GM12878 (cell line): ENCODE measurements at regions not wholly inside any gene's neighbourhood (a gene's known extent, or its start where the extent isn't known, plus 50 kb on each side); places are given as distances from the start of the nearest gene placed in this dataset.

Experiments used
- ATAC-seq: fragments of 200-7000 bp; cut with Tn5 transposase; 3 replicates; pipeline ENCODE4 v1.9.1; 2020; ENCODE audit warnings: mild to moderate bottlenecking, moderate library complexity
- BruUV-seq: library from RNA; stranded (reverse); fragments of 400-500 nt; replicated peaks from 2 replicates; lab custom pipeline; 2021; lab: Mats Ljungman, UMichigan
- CTCF ChIA-PET: fragments of 300-600 bp; sonication (Branson Sonifier 250); formaldehyde crosslinking; extraction: SDS; loops from one replicate; lab custom pipeline; 2021; ENCODE audit warnings: inconsistent platforms; lab: Yijun Ruan, JAX
- POLR2A ChIA-PET: fragments of 350-600 bp; formaldehyde crosslinking; extraction: SDS; loops from one replicate; lab custom pipeline; 2021; ENCODE audit warnings: inconsistent platforms; lab: Charles Lee
- RAD21 ChIA-PET: fragments of 300-600 bp; sonication (Branson Sonifier 250); formaldehyde crosslinking; loops from one replicate; lab custom pipeline; 2023; ENCODE audit warnings: antibody characterized with exemption; ENCODE audit not compliant: unreplicated experiment; lab: Charles Lee
- SMC1A ChIA-PET: fragments of 300-600 bp; sonication (Branson Sonifier 250); formaldehyde crosslinking; loops from one replicate; lab custom pipeline; 2023; ENCODE audit not compliant: unreplicated experiment, uncharacterized antibody; lab: Charles Lee
- DNase-seq: peaks from one replicate; pipeline ENCODE4 v3.0.0-alpha.2; 2011; ENCODE audit warnings: low read depth, low spot score
- FAIRE-seq: peaks from 3 replicates; lab custom pipeline; 2011; peaks lifted over from hg19 to GRCh38; lab: Jason Lieb, UNC
- H2AFZ ChIP-seq: 2 replicates; pipeline ENCODE4 v1.6.0; 2011; ENCODE audit warnings: low read depth, low read length, control low read depth; ENCODE audit not compliant: control insufficient read depth
- H3K27ac ChIP-seq: 2 replicates; pipeline ENCODE4 v1.5.1; 2011; ENCODE audit warnings: control low read depth; ENCODE audit not compliant: control insufficient read depth, insufficient read depth
- H3K27me3 ChIP-seq, 2 experiments: replicated peaks in 1 of 2; 2 replicates each; pipeline versions ENCODE4 v1.6.0 to v1.6.1; 2011; ENCODE audit warnings: low read length in 1 of 2; ENCODE audit not compliant: control insufficient read depth in 2 of 2, insufficient read depth in 2 of 2
- H3K36me3 ChIP-seq, 2 experiments: 2 replicates each; pipeline ENCODE4 v1.5.1; 2011; ENCODE audit warnings: low read length in 1 of 2; ENCODE audit not compliant: control insufficient read depth in 2 of 2, insufficient read depth in 2 of 2
- H3K4me1 ChIP-seq: 2 replicates; pipeline ENCODE4 v1.6.1; 2011; ENCODE audit warnings: mild to moderate bottlenecking, low read length, moderate library complexity, mixed read lengths; ENCODE audit not compliant: control insufficient read depth, insufficient read depth
- H3K4me2 ChIP-seq: 2 replicates; pipeline ENCODE4 v1.6.0; 2011; ENCODE audit warnings: control low read depth; ENCODE audit not compliant: control insufficient read depth, insufficient read depth
- H3K4me3 ChIP-seq: fragments of 200-600 bp; sonication (generic); 2 replicates; pipeline ENCODE4 v1.5.1; 2016
- H3K79me2 ChIP-seq: 2 replicates; pipeline ENCODE4 v1.6.0; 2011; ENCODE audit warnings: low read length; ENCODE audit not compliant: control insufficient read depth, insufficient read depth
- H3K9ac ChIP-seq: 2 replicates; pipeline ENCODE4 v1.8.0; 2011; ENCODE audit warnings: low read length, control low read depth, mixed read lengths; ENCODE audit not compliant: control insufficient read depth, insufficient read depth
- H3K9me3 ChIP-seq: replicated peaks from 3 replicates; pipeline ENCODE4 v1.5.1; 2011; ENCODE audit warnings: mild to moderate bottlenecking, low read length; ENCODE audit not compliant: control insufficient read depth, insufficient read depth
- H4K20me1 ChIP-seq: 2 replicates; pipeline ENCODE4 v1.6.0; 2011; ENCODE audit not compliant: control insufficient read depth, insufficient read depth
- CBX3 ChIP-seq: fragments of 200-600 bp; sonication (generic); IDR thresholded peaks from 2 replicates; pipeline ENCODE4 v1.6.1; 2016; ENCODE audit warnings: low read depth, borderline replicate concordance
- CUX1 ChIP-seq: IDR thresholded peaks from 2 replicates; pipeline ENCODE4 v1.6.1; 2012; ENCODE audit warnings: improper control_type of control experiment, low read depth, low read length; ENCODE audit not compliant: insufficient replicate concordance
- GABPA ChIP-seq: IDR thresholded peaks from 2 replicates; pipeline ENCODE4 v1.6.1; 2014; ENCODE audit warnings: antibody characterized with exemption, low read depth, mild to moderate bottlenecking, inconsistent platforms
- HDAC2 ChIP-seq: fragments of 200-600 bp; sonication (generic); IDR thresholded peaks from 2 replicates; pipeline ENCODE4 v1.6.1; 2017
- IRF4 ChIP-seq: IDR thresholded peaks from 2 replicates; pipeline ENCODE4 v1.6.1; 2011; ENCODE audit warnings: low read depth, low read length
- JUNB ChIP-seq: IDR thresholded peaks from 2 replicates; pipeline ENCODE4 v1.6.1; 2016; ENCODE audit warnings: antibody characterized with exemption, mild to moderate bottlenecking
- MYC ChIP-seq: IDR thresholded peaks from 2 replicates; pipeline ENCODE4 v1.6.1; 2011; ENCODE audit warnings: mild to moderate bottlenecking, low read length, moderate library complexity, inconsistent platforms; ENCODE audit not compliant: insufficient read depth, insufficient replicate concordance, insufficient read length, severe bottlenecking
- PAX5 ChIP-seq: IDR thresholded peaks from 2 replicates; pipeline ENCODE4 v1.6.1; 2011; ENCODE audit warnings: low read depth, low read length, borderline replicate concordance
- POLR2A ChIP-seq: IDR thresholded peaks from 2 replicates; pipeline ENCODE4 v1.6.1; 2011; ENCODE audit warnings: low read depth, mild to moderate bottlenecking, low read length
- TARDBP ChIP-seq: IDR thresholded peaks from 2 replicates; pipeline ENCODE4 v1.6.1; 2016; ENCODE audit warnings: borderline replicate concordance
- WRNIP1 ChIP-seq: IDR thresholded peaks from 2 replicates; pipeline ENCODE4 v1.6.1; 2011; ENCODE audit warnings: low read depth, low read length, improper control_type of control experiment, borderline replicate concordance
- YBX1 ChIP-seq: fragments of 450-650 bp; IDR thresholded peaks from 2 replicates; pipeline ENCODE4 v1.6.1; 2016; ENCODE audit warnings: antibody characterized with exemption
- ZZZ3 ChIP-seq: IDR thresholded peaks from 2 replicates; pipeline ENCODE4 v1.6.1; 2011; ENCODE audit warnings: low read depth; ENCODE audit not compliant: control insufficient read depth, insufficient read length
- WGBS: methylation state at CpG from one replicate; pipeline ENCODE4 v1.1.6; 2016; ENCODE audit warnings: low lambda C conversion rate; ENCODE audit not compliant: insufficient replicate concordance, insufficient coverage; ENCODE audit errors: missing lambda C conversion rate; 5-methylcytosine and 5-hydroxymethylcytosine counted together
- in situ Hi-C: fragments of 300-500 bp; cut with MboI; formaldehyde crosslinking; loops from 9 replicates; pipeline ENCODE4 v1.14.3; 2018; ENCODE audit warnings: mixed read lengths
- intact Hi-C: fragments of 100-400 bp; cut with micrococcal nuclease; formaldehyde crosslinking; loops from one replicate; pipeline ENCODE4 v1.14.2; 2022; ENCODE audit not compliant: unreplicated experiment
- TF ChIP-seq, protein P1 (sequence below): IDR thresholded peaks from 2 replicates; pipeline ENCODE4 v1.6.1; 2012; ENCODE audit warnings: low read depth, low read length, improper control_type of control experiment
- TF ChIP-seq, protein P2 (sequence below): IDR thresholded peaks from 2 replicates; pipeline ENCODE4 v1.6.1; 2011; ENCODE audit warnings: borderline replicate concordance, low read depth, mild to moderate bottlenecking, moderate library complexity, low read length; ENCODE audit not compliant: insufficient read depth, poor library complexity, severe bottlenecking

DNA sequence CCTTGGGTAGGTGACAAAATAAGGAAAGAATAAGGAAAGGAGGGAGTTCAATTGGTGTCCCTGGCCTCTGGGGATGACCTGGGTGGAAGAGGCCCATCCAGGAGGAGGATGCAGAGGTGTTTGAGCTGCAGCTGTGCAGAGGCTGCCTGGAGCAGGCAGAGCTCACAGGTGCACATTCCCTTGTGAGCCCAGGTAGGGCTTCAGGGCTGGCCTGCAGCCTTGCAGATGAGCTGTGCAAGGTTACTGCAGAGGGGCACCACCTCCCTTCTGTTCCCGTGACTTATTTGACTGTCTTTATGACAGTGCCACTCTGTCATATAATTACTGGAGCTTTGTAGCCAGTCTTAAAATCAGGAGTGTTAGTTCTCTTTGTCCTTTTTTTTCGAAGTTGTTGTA, 263.2 kb upstream of the HS6ST1 start (continued):
- TF ChIP-seq, protein P1, sequence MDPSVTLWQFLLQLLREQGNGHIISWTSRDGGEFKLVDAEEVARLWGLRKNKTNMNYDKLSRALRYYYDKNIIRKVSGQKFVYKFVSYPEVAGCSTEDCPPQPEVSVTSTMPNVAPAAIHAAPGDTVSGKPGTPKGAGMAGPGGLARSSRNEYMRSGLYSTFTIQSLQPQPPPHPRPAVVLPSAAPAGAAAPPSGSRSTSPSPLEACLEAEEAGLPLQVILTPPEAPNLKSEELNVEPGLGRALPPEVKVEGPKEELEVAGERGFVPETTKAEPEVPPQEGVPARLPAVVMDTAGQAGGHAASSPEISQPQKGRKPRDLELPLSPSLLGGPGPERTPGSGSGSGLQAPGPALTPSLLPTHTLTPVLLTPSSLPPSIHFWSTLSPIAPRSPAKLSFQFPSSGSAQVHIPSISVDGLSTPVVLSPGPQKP = no peak
- TF ChIP-seq POLR2A (no peak), IRF4 (no peak), CBX3 (no peak), ZZZ3 (no peak)

DNA sequence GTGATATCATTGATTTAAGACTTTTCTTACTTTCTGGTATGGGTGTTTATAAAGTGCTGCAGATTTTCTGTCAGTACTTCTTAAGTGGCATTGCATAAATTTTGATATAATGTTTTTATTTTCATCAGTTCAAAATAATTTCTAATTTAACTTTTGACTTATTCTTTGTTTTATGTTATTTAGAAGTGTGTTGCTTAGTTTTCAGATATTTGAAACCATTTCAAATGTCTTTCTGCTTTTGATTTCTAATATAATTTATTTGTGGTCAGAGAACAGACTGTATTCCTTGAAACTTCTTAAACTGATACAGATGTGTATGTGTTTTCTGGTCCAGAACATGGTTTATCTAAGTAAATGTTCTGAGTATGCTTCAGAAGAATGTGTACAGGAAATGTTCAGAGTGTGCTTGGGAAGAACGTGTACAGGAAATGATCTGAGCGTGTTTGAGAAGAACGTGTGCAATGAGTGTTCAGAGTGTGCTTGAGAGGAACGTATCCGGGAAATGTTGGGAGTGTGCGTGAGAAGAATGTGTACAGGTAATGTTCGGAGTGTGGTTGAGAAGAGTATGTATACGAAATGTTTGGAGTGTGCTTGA, 265.7 kb upstream of the HS6ST1 start:
- no TSS peak for BruUV-seq
- 43% methylated on average over 7 of the region's 8 CpGs for WGBS
- intact Hi-C loops = no loop called here
- ChIA-PET RAD21 (no interaction called here), SMC1A (no interaction called here), POLR2A (no interaction called here), CTCF (no interaction called here)
- no peaks in the 10 kb centered on the region for H4K20me1 ChIP-seq
- no peak overlapping the region for H2AFZ ChIP-seq
- H3K4me3 ChIP-seq = no peak overlapping the region
- FAIRE-seq = no peak
- no peaks in the 10 kb centered on the region for H3K79me2 ChIP-seq
- no peak overlapping the region for H3K4me2 ChIP-seq
- TF ChIP-seq WRNIP1 = no peak
- TF ChIP-seq MYC = no peak
- no peak for TF ChIP-seq JUNB
- TF ChIP-seq, protein P2, sequence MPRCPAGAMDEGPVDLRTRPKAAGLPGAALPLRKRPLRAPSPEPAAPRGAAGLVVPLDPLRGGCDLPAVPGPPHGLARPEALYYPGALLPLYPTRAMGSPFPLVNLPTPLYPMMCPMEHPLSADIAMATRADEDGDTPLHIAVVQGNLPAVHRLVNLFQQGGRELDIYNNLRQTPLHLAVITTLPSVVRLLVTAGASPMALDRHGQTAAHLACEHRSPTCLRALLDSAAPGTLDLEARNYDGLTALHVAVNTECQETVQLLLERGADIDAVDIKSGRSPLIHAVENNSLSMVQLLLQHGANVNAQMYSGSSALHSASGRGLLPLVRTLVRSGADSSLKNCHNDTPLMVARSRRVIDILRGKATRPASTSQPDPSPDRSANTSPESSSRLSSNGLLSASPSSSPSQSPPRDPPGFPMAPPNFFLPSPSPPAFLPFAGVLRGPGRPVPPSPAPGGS = no peak
- TF ChIP-seq YBX1 = no peak
- TF ChIP-seq CUX1 = no peak
- no peak for TF ChIP-seq GABPA
- no peak for TF ChIP-seq TARDBP
- TF ChIP-seq PAX5 = no peak
- no peak for TF ChIP-seq HDAC2
- no peak overlapping the region for H3K9ac ChIP-seq
- in situ Hi-C loops = no loop called here
- no peak for ATAC-seq
- no peak overlapping the region for H3K27ac ChIP-seq
- H3K9me3 ChIP-seq = no peaks in the 10 kb centered on the region
- H3K27me3 ChIP-seq = no peaks in the 10 kb centered on the region
- no peaks in the 10 kb centered on the region for H3K4me1 ChIP-seq
- no peaks in the 10 kb centered on the region for H3K36me3 ChIP-seq
- no peak for DNase-seq
